IMR-90 (cell line): ENCODE measurements at regions not wholly inside any gene's neighbourhood (a gene's known extent, or its start where the extent isn't known, plus 50 kb on each side); places are given as distances from the start of the nearest gene placed in this dataset.

ENCODE experiments used
- ATAC-seq: fragments of 200-7000 bp; cut with Tn5 transposase; 2 replicates; pipeline ENCODE4 v1.9.1; 2020; ENCODE audit warnings: low read depth, mild to moderate bottlenecking, moderate library complexity
- BruUV-seq: library from RNA; stranded (reverse); fragments of 400-500 nt; replicated peaks from 2 replicates; lab custom pipeline; 2021; lab: Mats Ljungman, UMichigan
- CTCF ChIA-PET: fragments of 300-600 bp; formaldehyde crosslinking; extraction: SDS; loops from one replicate; lab custom pipeline; 2021; ENCODE audit warnings: antibody characterized with exemption; lab: Yijun Ruan, JAX
- POLR2A ChIA-PET: fragments of 300-600 bp; sonication (Branson Sonifier 250); formaldehyde crosslinking; loops from one replicate; lab custom pipeline; 2022; ENCODE audit warnings: antibody characterized with exemption; ENCODE audit not compliant: unreplicated experiment; lab: Charles Lee
- DNase-seq: peaks from one replicate; pipeline ENCODE4 v3.0.0; 2013
- H2AFZ ChIP-seq: replicated peaks from 2 replicates; pipeline ENCODE3; 2013; ENCODE audit warnings: low read length, mild to moderate bottlenecking; ENCODE audit not compliant: poor library complexity
- H2AK5ac ChIP-seq: 2 replicates; pipeline ENCODE4 v1.6.1; 2013; ENCODE audit warnings: low read depth, low read length, inconsistent platforms
- H2AK9ac ChIP-seq: replicated peaks from 2 replicates; pipeline ENCODE3; 2013; ENCODE audit warnings: mild to moderate bottlenecking, low read depth, low read length, moderate library complexity; ENCODE audit not compliant: poor library complexity
- H2BK120ac ChIP-seq: 2 replicates; pipeline ENCODE4 v1.6.1; 2013; ENCODE audit warnings: low read depth, low read length, inconsistent platforms
- H2BK15ac ChIP-seq: 3 replicates; pipeline ENCODE4 v1.6.1; 2013; ENCODE audit warnings: low read depth, low read length, inconsistent platforms
- H2BK20ac ChIP-seq: 2 replicates; pipeline ENCODE4 v1.6.1; 2013; ENCODE audit warnings: low read depth, mild to moderate bottlenecking, inconsistent platforms, low read length, moderate library complexity
- H2BK5ac ChIP-seq: 2 replicates; pipeline ENCODE4 v1.6.1; 2013; ENCODE audit warnings: mild to moderate bottlenecking, low read depth, low read length, inconsistent platforms; ENCODE audit not compliant: poor library complexity, severe bottlenecking
- H3K14ac ChIP-seq: replicated peaks from 2 replicates; pipeline ENCODE4 v1.6.1; 2013; ENCODE audit warnings: low read depth, low read length, inconsistent platforms
- H3K18ac ChIP-seq: 2 replicates; pipeline ENCODE4 v1.6.1; 2013; ENCODE audit warnings: low read depth, low read length, control low read depth
- H3K23ac ChIP-seq: 2 replicates; pipeline ENCODE4 v1.6.1; 2013; ENCODE audit warnings: low read depth, low read length, inconsistent platforms
- H3K27ac ChIP-seq: 2 replicates; pipeline ENCODE4 v1.5.1; 2013; ENCODE audit warnings: mild to moderate bottlenecking, control low read depth, low read length; ENCODE audit not compliant: insufficient read depth
- H3K27me3 ChIP-seq: 2 replicates; pipeline ENCODE4 v1.6.1; 2013; ENCODE audit warnings: low read length; ENCODE audit not compliant: control insufficient read depth, insufficient read depth
- H3K36me3 ChIP-seq: 2 replicates; pipeline ENCODE4 v1.6.1; 2013; ENCODE audit warnings: low read length, mixed read lengths; ENCODE audit not compliant: control insufficient read depth, insufficient read depth
- H3K4ac ChIP-seq: 2 replicates; pipeline ENCODE4 v1.6.1; 2013; ENCODE audit warnings: low read depth, low read length, inconsistent platforms
- H3K4me1 ChIP-seq: 2 replicates; pipeline ENCODE4 v1.6.1; 2013; ENCODE audit warnings: low read length, mixed read lengths; ENCODE audit not compliant: control insufficient read depth, insufficient read depth
- H3K4me2 ChIP-seq: 2 replicates; pipeline ENCODE4 v1.6.1; 2013; ENCODE audit warnings: low read depth, mild to moderate bottlenecking, control low read depth, low read length, moderate library complexity
- H3K4me3 ChIP-seq: 2 replicates; pipeline ENCODE4 v1.5.1; 2013; ENCODE audit warnings: low read depth, mild to moderate bottlenecking, control low read depth, low read length, moderate library complexity; ENCODE audit not compliant: insufficient read depth
- H3K56ac ChIP-seq: 2 replicates; pipeline ENCODE4 v1.6.1; 2013; ENCODE audit warnings: low read length, inconsistent platforms; ENCODE audit not compliant: insufficient read depth; ENCODE audit errors: extremely low read depth
- H3K79me1 ChIP-seq, 2 experiments: 2 replicates each; pipeline ENCODE4 v1.6.1; 2013; ENCODE audit warnings: low read length in 2 of 2, inconsistent platforms in 1 of 2, low read depth in 1 of 2
- H3K9ac ChIP-seq: 2 replicates; pipeline ENCODE4 v1.6.1; 2013; ENCODE audit warnings: low read depth, low read length, control low read depth
- H3K9me1 ChIP-seq: 2 replicates; pipeline ENCODE4 v1.6.1; 2013; ENCODE audit warnings: low read length, inconsistent platforms; ENCODE audit not compliant: insufficient read depth
- H3K9me3 ChIP-seq: 2 replicates; pipeline ENCODE4 v1.6.1; 2013; ENCODE audit warnings: low read length; ENCODE audit not compliant: control insufficient read depth, insufficient read depth
- H4K20me1 ChIP-seq: 2 replicates; pipeline ENCODE4 v1.6.1; 2013; ENCODE audit warnings: low read length, inconsistent platforms; ENCODE audit not compliant: insufficient read depth
- H4K5ac ChIP-seq: 2 replicates; pipeline ENCODE4 v1.6.1; 2013; ENCODE audit warnings: mild to moderate bottlenecking, low read depth, low read length, control low read depth
- H4K8ac ChIP-seq, 2 experiments: 2 replicates each; pipeline ENCODE4 v1.6.1; 2013; ENCODE audit warnings: low read depth in 2 of 2, low read length in 2 of 2, control low read depth in 1 of 2, inconsistent platforms in 1 of 2
- H4K91ac ChIP-seq: 2 replicates; pipeline ENCODE4 v1.6.1; 2013; ENCODE audit warnings: low read depth, low read length, inconsistent platforms; ENCODE audit not compliant: insufficient read depth
- BHLHE40 ChIP-seq: fragments of 150-350 bp; IDR thresholded peaks from 2 replicates; pipeline ENCODE4 v1.6.1; 2016; ENCODE audit warnings: mild to moderate bottlenecking, low read depth, low read length
- CEBPB ChIP-seq: IDR thresholded peaks from 2 replicates; pipeline ENCODE4 v1.6.1; 2012; ENCODE audit warnings: low read depth, low read length, improper control_type of control experiment
- CHD1 ChIP-seq: IDR thresholded peaks from 2 replicates; pipeline ENCODE4 v1.6.1; 2012; ENCODE audit warnings: low read depth, low read length, improper control_type of control experiment
- FOS ChIP-seq: fragments of 150-350 bp; IDR thresholded peaks from 2 replicates; pipeline ENCODE4 v1.6.1; 2016; ENCODE audit warnings: low read depth, low read length
- MAFK ChIP-seq: IDR thresholded peaks from 2 replicates; pipeline ENCODE4 v1.6.1; 2012; ENCODE audit warnings: low read depth, low read length, improper control_type of control experiment
- MAZ ChIP-seq: IDR thresholded peaks from 2 replicates; pipeline ENCODE4 v1.6.1; 2012; ENCODE audit warnings: low read depth, mild to moderate bottlenecking, low read length, improper control_type of control experiment, moderate library complexity, borderline replicate concordance
- MXI1 ChIP-seq: IDR thresholded peaks from 2 replicates; pipeline ENCODE4 v1.6.1; 2012; ENCODE audit warnings: low read depth, mild to moderate bottlenecking, low read length, moderate library complexity, borderline replicate concordance
- NFE2L2 ChIP-seq: fragments of 150-350 bp; IDR thresholded peaks from 2 replicates; pipeline ENCODE4 v1.6.1; 2016; ENCODE audit warnings: low read depth, mild to moderate bottlenecking, low read length
- POLR2A ChIP-seq: IDR thresholded peaks from 2 replicates; pipeline ENCODE4 v1.6.1; 2012; ENCODE audit warnings: mild to moderate bottlenecking, low read depth, low read length
- RAD21 ChIP-seq: IDR thresholded peaks from 2 replicates; pipeline ENCODE4 v1.6.1; 2012; ENCODE audit warnings: low read length, improper control_type of control experiment
- RCOR1 ChIP-seq: IDR thresholded peaks from 2 replicates; pipeline ENCODE4 v1.6.1; 2012; ENCODE audit warnings: mild to moderate bottlenecking, low read length, improper control_type of control experiment; ENCODE audit not compliant: insufficient replicate concordance
- RFX5 ChIP-seq: IDR thresholded peaks from 2 replicates; pipeline ENCODE4 v1.8.0; 2012; ENCODE audit warnings: low read depth, mild to moderate bottlenecking, low read length, moderate library complexity
- SMC3 ChIP-seq: fragments of 150-350 bp; IDR thresholded peaks from 2 replicates; pipeline ENCODE4 v1.6.1; 2016; ENCODE audit warnings: low read depth, mild to moderate bottlenecking, antibody characterized with exemption, low read length, moderate library complexity
- WGBS, 2 experiments: methylation state at CpG; one replicate each; pipeline versions ENCODE4 v1.1.5 to v1.1.7; 2013; ENCODE audit warnings: missing lambda C conversion rate in 2 of 2; ENCODE audit not compliant: insufficient read length in 1 of 2; ENCODE audit errors: extremely low coverage in 2 of 2; 5-methylcytosine and 5-hydroxymethylcytosine counted together
- dilution Hi-C: fragments of 300-500 bp; cut with HindIII; formaldehyde crosslinking; loops from one replicate; pipeline ENCODE4 v1.14.3; 2018; ENCODE audit warnings: low sequenced_read_pairs; ENCODE audit not compliant: unreplicated experiment
- in situ Hi-C: fragments of 300-500 bp; cut with MboI; formaldehyde crosslinking; loops from 3 replicates; pipeline ENCODE4 v1.14.3; 2019; ENCODE audit warnings: low sequenced_read_pairs, inconsistent platforms, mixed read lengths
- intact Hi-C: fragments of 100-400 bp; cut with micrococcal nuclease; formaldehyde crosslinking; loops from 2 replicates; pipeline ENCODE4 v1.10.0; 2022
- TF ChIP-seq, protein P1 (sequence below): fragments of 150-350 bp; IDR thresholded peaks from 2 replicates; pipeline ENCODE4 v1.6.1; 2016; ENCODE audit warnings: low read depth, mild to moderate bottlenecking, low read length, moderate library complexity, borderline replicate concordance
- TF ChIP-seq, protein P2 (sequence below): fragments of 150-350 bp; IDR thresholded peaks from 2 replicates; pipeline ENCODE4 v1.6.1; 2017; ENCODE audit warnings: mild to moderate bottlenecking, antibody characterized with exemption, low read length, low read depth
- TF ChIP-seq, protein P3 (sequence below): conservative IDR thresholded peaks from 2 replicates; pipeline ENCODE4 v1.5.1; 2012; ENCODE audit warnings: mild to moderate bottlenecking, low read depth, low read length, improper control_type of control experiment

DNA sequence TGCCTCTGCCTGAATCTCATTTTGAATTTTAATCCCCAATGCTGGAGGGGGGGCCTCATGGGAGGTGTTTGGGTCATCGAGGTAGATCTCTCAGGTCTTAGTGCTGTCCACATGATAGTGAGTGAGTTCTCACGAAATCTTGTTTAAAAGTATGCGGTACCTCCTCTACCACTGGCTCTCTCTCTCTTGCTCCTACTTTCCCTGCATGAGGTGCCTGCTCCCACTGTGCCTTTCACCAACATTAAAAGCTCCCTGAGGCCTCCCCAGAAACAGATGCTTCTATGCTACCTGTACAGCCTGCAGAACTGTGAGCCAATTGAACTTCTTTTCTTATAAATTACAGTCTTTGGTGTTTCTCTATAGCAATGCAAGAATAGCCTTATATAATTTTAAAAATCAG lies 560.7 kb upstream of the CPEB2 start:
- no peaks in the 10 kb centered on the region for H3K79me1 ChIP-seq
- no peak overlapping the region for H3K4me2 ChIP-seq
- no peak overlapping the region for H4K8ac ChIP-seq
- WGBS, 2 experiments = no CpG with 5 or more reads among the region's 3 CpGs
- no peaks in the 10 kb centered on the region for H3K27me3 ChIP-seq
- no TSS peak for BruUV-seq
- no peaks in the 10 kb centered on the region for H3K4me1 ChIP-seq
- H2AK5ac ChIP-seq = no peak overlapping the region
- H3K56ac ChIP-seq = no peak overlapping the region
- no peak for DNase-seq
- no peak overlapping the region for H3K18ac ChIP-seq
- H2BK120ac ChIP-seq = no peak overlapping the region
- no peak overlapping the region for H2BK20ac ChIP-seq
- TF ChIP-seq MAZ (no peak), RCOR1 (no peak), FOS (no peak), NFE2L2 (no peak), RFX5 (no peak), MAFK (no peak), MXI1 (no peak), BHLHE40 (no peak), POLR2A (no peak), CEBPB (no peak), RAD21 (no peak), SMC3 (no peak), CHD1 (no peak)
- TF ChIP-seq, protein P1, sequence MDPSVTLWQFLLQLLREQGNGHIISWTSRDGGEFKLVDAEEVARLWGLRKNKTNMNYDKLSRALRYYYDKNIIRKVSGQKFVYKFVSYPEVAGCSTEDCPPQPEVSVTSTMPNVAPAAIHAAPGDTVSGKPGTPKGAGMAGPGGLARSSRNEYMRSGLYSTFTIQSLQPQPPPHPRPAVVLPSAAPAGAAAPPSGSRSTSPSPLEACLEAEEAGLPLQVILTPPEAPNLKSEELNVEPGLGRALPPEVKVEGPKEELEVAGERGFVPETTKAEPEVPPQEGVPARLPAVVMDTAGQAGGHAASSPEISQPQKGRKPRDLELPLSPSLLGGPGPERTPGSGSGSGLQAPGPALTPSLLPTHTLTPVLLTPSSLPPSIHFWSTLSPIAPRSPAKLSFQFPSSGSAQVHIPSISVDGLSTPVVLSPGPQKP = no peak
- TF ChIP-seq, protein P2, sequence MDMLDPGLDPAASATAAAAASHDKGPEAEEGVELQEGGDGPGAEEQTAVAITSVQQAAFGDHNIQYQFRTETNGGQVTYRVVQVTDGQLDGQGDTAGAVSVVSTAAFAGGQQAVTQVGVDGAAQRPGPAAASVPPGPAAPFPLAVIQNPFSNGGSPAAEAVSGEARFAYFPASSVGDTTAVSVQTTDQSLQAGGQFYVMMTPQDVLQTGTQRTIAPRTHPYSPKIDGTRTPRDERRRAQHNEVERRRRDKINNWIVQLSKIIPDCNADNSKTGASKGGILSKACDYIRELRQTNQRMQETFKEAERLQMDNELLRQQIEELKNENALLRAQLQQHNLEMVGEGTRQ = no peak
- TF ChIP-seq, protein P3, sequence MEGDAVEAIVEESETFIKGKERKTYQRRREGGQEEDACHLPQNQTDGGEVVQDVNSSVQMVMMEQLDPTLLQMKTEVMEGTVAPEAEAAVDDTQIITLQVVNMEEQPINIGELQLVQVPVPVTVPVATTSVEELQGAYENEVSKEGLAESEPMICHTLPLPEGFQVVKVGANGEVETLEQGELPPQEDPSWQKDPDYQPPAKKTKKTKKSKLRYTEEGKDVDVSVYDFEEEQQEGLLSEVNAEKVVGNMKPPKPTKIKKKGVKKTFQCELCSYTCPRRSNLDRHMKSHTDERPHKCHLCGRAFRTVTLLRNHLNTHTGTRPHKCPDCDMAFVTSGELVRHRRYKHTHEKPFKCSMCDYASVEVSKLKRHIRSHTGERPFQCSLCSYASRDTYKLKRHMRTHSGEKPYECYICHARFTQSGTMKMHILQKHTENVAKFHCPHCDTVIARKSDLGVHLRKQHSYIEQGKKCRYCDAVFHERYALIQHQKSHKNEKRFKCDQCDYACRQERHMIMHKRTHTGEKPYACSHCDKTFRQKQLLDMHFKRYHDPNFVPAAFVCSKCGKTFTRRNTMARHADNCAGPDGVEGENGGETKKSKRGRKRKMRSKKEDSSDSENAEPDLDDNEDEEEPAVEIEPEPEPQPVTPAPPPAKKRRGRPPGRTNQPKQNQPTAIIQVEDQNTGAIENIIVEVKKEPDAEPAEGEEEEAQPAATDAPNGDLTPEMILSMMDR = no peak
- no peak overlapping the region for H3K23ac ChIP-seq
- H2BK5ac ChIP-seq = no peak overlapping the region
- CTCF ChIA-PET = no interaction called here
- H2AK9ac ChIP-seq = no peak overlapping the region
- H4K5ac ChIP-seq = no peak overlapping the region
- intact Hi-C loops (no loop called here), dilution Hi-C loops (no loop called here), in situ Hi-C loops (no loop called here)
- H2BK15ac ChIP-seq = no peak overlapping the region
- no peaks in the 10 kb centered on the region for H3K9me1 ChIP-seq
- no peak overlapping the region for H4K91ac ChIP-seq
- no peak overlapping the region for H3K14ac ChIP-seq
- no peak for ATAC-seq
- no peak overlapping the region for H3K4me3 ChIP-seq
- no peaks in the 10 kb centered on the region for H3K36me3 ChIP-seq
- no peak overlapping the region for H3K9ac ChIP-seq
- no peak overlapping the region for H3K4ac ChIP-seq
- H2AFZ ChIP-seq = no peak overlapping the region
- POLR2A ChIA-PET = no interaction called here
- H3K27ac ChIP-seq = no peak overlapping the region
- no peaks in the 10 kb centered on the region for H3K9me3 ChIP-seq
- H4K20me1 ChIP-seq = no peaks in the 10 kb centered on the region
